ENCODE measurements at regions not wholly inside any gene's neighbourhood (a gene's known extent, or its start where the extent isn't known, plus 50 kb on each side); places are given as distances from the start of the nearest gene placed in this dataset.

DNA sequence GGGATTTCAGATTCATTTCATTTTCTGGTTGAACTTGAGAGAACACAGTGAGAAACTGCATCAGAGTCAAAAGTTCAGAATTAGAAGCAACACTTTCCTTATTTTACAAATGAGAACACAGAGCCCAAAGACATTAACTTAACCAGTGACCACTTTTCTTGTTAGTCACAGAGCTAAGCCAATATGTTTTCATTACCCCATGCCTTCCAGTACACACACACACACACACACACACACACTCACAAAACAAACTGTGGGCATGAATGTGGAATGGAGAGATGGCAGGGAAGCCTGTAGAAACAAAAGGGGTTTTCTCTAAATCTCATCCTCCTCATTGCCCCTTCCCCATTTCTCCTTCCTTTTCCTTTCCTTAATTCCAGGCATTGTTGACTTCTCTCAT, 267.4 kb upstream of the GADL1 start:
- DNase-seq = no peak
- H3K4me1 ChIP-seq = peaks cover 0 to 5% (median 0%) of the 10 kb centered on the region in 3 donors
- no peak overlapping the region for H3K27ac ChIP-seq
- TF ChIP-seq, protein P1, sequence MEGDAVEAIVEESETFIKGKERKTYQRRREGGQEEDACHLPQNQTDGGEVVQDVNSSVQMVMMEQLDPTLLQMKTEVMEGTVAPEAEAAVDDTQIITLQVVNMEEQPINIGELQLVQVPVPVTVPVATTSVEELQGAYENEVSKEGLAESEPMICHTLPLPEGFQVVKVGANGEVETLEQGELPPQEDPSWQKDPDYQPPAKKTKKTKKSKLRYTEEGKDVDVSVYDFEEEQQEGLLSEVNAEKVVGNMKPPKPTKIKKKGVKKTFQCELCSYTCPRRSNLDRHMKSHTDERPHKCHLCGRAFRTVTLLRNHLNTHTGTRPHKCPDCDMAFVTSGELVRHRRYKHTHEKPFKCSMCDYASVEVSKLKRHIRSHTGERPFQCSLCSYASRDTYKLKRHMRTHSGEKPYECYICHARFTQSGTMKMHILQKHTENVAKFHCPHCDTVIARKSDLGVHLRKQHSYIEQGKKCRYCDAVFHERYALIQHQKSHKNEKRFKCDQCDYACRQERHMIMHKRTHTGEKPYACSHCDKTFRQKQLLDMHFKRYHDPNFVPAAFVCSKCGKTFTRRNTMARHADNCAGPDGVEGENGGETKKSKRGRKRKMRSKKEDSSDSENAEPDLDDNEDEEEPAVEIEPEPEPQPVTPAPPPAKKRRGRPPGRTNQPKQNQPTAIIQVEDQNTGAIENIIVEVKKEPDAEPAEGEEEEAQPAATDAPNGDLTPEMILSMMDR (IDR thresholded peaks at IDR 0.05) = no peak
- no peak for TF ChIP-seq POLR2A (IDR thresholded peaks at IDR 0.05)
- H3K36me3 ChIP-seq = no peaks in the 10 kb centered on the region
- no peaks in the 10 kb centered on the region for H3K9me3 ChIP-seq
- H3K4me3 ChIP-seq = no peak overlapping the region
- H3K27me3 ChIP-seq = no peaks in the 10 kb centered on the region
- intact Hi-C loops (cut with DNase I) = no loop called here

DNA sequence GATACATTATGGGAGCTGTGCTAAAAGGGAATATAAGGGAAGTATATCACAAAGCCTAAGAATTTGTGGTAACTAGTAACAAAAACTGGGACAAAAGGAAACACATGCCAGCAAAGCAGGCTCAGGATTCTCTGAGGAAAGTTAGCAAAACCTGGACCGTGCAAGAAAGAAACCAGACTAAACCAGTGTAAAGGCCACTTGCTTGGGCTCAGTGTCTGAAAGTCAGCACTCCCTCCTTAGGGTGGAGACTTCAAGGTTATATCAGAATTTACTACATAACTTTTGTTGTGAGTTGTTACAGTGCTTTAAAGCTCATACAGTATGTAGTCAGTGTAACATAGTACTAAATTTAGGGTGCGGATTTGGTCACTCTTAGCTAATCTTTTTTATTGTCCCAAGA, 269.9 kb upstream of the GADL1 start:
- TF ChIP-seq POLR2A (IDR thresholded peaks at IDR 0.05) = no peak
- TF ChIP-seq, protein P1 (IDR thresholded peaks at IDR 0.05) = no peak
- Histone ChIP-seq H3K36me3 (no peaks in the 10 kb centered on the region), H3K9me3 (no peaks in the 10 kb centered on the region), H3K27ac (no peak overlapping the region), H3K27me3 (no peaks in the 10 kb centered on the region), H3K4me1 (peaks cover 0 to 5% (median 0%) of the 10 kb centered on the region in 3 donors), H3K4me3 (no peak overlapping the region)
- DNase-seq = no peak
- intact Hi-C loops (cut with DNase I) = no loop called here
- 56 to 88% methylated on average over 2 of the region's 2 CpGs for WGBS, 2 donors

DNA sequence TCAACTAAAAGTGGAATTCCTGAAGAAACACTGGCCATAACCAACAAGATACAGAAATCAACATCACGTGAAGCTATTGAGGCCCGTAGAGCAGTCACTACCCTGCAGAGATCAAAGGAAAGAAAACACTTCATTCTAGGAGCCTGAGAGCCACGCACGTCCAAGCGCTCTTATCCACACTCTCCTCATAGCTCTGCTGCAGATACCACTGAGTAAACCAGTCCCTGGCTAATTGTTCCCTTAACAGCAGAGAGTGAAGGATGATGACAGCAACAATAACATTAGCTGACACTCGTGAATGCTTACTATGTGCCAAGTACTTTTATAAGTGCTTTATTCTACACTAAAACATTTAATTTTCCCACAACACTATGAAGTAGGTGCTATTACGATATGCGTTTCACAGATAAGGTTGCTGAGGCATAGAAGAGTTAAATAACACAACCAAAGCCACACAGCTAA, 271.0 kb upstream of the GADL1 start:
- no peak overlapping the region for H3K4me3 ChIP-seq
- peaks cover 0 to 5% (median 0%) of the 10 kb centered on the region in 3 donors for H3K4me1 ChIP-seq
- no peaks in the 10 kb centered on the region for H3K27me3 ChIP-seq
- no peak overlapping the region for H3K27ac ChIP-seq
- intact Hi-C loops (cut with DNase I) = no loop called here
- no peaks in the 10 kb centered on the region for H3K36me3 ChIP-seq
- 74% methylated on average over 8 of the region's 8 CpGs for whole genome bisulfite sequencing, 2 donors
- DNase-seq = no peak
- H3K9me3 ChIP-seq = no peaks in the 10 kb centered on the region
- TF ChIP-seq, protein P1 (IDR thresholded peaks at IDR 0.05) = no peak
- TF ChIP-seq POLR2A (IDR thresholded peaks at IDR 0.05) = no peak

DNA sequence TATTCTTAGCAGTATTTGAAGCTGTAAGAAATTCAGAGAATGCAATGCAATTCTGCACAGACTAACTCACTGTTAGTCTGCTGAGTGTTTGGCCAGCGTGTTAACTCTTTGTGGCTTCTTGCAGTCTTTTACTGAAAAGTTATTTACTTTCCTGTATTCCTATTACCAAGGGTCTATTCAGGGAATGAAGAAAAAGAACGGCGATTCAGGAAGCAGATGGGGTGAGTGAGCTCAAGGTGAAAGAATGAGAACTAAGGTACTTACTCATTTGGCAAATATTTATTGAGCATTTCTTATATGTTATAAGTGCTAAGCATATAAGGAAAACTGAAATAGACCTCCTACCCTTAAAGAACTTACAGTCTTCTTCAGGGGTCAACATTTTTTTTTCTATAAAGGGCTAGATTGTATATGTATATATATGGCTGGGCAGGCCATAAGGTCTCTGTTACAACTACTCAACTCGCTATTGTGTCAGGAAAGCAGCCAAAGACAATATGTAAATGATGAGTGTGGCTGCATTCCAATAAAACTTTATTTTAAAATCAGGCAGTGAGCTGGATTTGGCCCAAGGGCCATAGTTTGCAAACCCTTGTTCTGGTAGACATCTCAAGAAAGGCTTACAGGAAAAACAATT, 271.9 kb upstream of the GADL1 start:
- Histone ChIP-seq H3K36me3 (no peaks in the 10 kb centered on the region), H3K9me3 (no peaks in the 10 kb centered on the region), H3K4me3 (no peak overlapping the region), H3K27me3 (no peaks in the 10 kb centered on the region), H3K27ac (no peak overlapping the region), H3K4me1 (peaks cover 0 to 5% (median 0%) of the 10 kb centered on the region in 3 donors)
- DNase-seq = no peak
- intact Hi-C loops (cut with DNase I) = no loop called here
- TF ChIP-seq POLR2A (IDR thresholded peaks at IDR 0.05) = no peak
- TF ChIP-seq, protein P1 (IDR thresholded peaks at IDR 0.05) = no peak
- 19 to 23% methylated on average over 4 of the region's 4 CpGs for WGBS, 2 donors

DNA sequence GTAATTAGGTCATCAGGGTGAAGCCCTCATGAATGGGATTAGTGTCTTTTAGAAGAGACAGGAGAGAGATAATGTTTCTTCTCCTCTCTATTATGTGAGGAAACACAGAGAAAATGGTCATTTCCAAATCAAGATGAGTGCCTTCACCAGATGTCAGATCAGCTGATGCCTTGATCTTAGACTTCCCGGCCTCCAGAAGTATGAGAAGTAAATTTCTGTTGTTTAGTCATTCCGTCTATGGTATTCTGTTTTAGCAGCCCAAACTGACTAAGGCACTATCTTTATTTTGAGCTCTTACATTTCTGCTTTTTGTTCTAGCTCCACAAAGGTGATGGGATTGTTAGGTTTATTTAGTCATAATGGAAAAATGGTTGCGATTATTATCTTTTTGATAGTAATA, 273.2 kb upstream of the GADL1 start:
- Histone ChIP-seq H3K36me3 (no peaks in the 10 kb centered on the region), H3K27ac (no peak overlapping the region)
- 86 to 92% methylated on average over 3 of the region's 3 CpGs for WGBS, 2 donors

More for the DNA sequence above, 273.2 kb upstream of the GADL1 start:
- Histone ChIP-seq H3K9me3 (no peaks in the 10 kb centered on the region), H3K27me3 (no peaks in the 10 kb centered on the region), H3K4me1 (peaks cover 0 to 5% (median 0%) of the 10 kb centered on the region in 3 donors), H3K4me3 (no peak overlapping the region)
- no peak for TF ChIP-seq POLR2A (IDR thresholded peaks at IDR 0.05)
- TF ChIP-seq, protein P1 (IDR thresholded peaks at IDR 0.05) = no peak
- DNase-seq = no peak
- intact Hi-C loops (cut with DNase I) = no loop called here

All from esophagus squamous epithelium (tissue), 5 donors.